Activated CD8-positive, alpha-beta memory T cell treated with anti-CD3 and anti-CD28 coated beads, Interleukin-2, amount 50 U/mL, for 1 hour (primary cell): ENCODE measurements at regions not wholly inside any gene's neighbourhood (a gene's known extent, or its start where the extent isn't known, plus 50 kb on each side); places are given as distances from the start of the nearest gene placed in this dataset.

ENCODE experiments used
- DNase-seq: peaks from one replicate; pipeline ENCODE4 v3.0.0-alpha.2; 2020; ENCODE audit errors: extremely low read depth

GRCh38 chr2:235263205-235264120 is 230.4 kb upstream of the AGAP1 start:
- no peak for DNase-seq

GRCh38 chr2:235264121-235264493 is 229.7 kb upstream of the AGAP1 start:
- no peak for DNase-seq

GRCh38 chr2:235264512-235264911 is 229.3 kb upstream of the AGAP1 start:
- DNase-seq, result no peak

- DNase-seq, result no peak
Measured at GRCh38 chr2:235265348-235265965, 228.4 kb upstream of the AGAP1 start.

- DNase-seq, result no peak
Measured at GRCh38 chr2:235267251-235267650, 226.6 kb upstream of the AGAP1 start.

GRCh38 chr2:235268535-235268934 is 225.3 kb upstream of the AGAP1 start:
- no peak for DNase-seq

- DNase-seq, result no peak
Measured at GRCh38 chr2:235270291-235270690, 223.6 kb upstream of the AGAP1 start.

GRCh38 chr2:235270956-235271355 is 222.9 kb upstream of the AGAP1 start:
- DNase-seq, result no peak

- DNase-seq, result no peak
Measured at GRCh38 chr2:235271936-235272335, 221.9 kb upstream of the AGAP1 start.

- DNase-seq, result no peak
Measured at GRCh38 chr2:235274023-235274422, 219.8 kb upstream of the AGAP1 start.

- DNase-seq, result no peak
Measured at GRCh38 chr2:235277485-235277884, 216.4 kb upstream of the AGAP1 start.

GRCh38 chr2:235278771-235279355 is 215.0 kb upstream of the AGAP1 start:
- no peak for DNase-seq

GRCh38 chr2:235279965-235280364 is 213.9 kb upstream of the AGAP1 start:
- DNase-seq, result no peak

GRCh38 chr2:235283246-235283645 is 210.6 kb upstream of the AGAP1 start:
- no peak for DNase-seq

GRCh38 chr2:235286622-235287374 is 207.0 kb upstream of the AGAP1 start:
- no peak for DNase-seq

- DNase-seq, result no peak
Measured at GRCh38 chr2:235287375-235287733, 206.5 kb upstream of the AGAP1 start.

- no peak for DNase-seq
Measured at GRCh38 chr2:235291461-235291860, 202.4 kb upstream of the AGAP1 start.

GRCh38 chr2:235293061-235293460 is 200.8 kb upstream of the AGAP1 start:
- no peak for DNase-seq

GRCh38 chr2:235295831-235296230 is 198.0 kb upstream of the AGAP1 start:
- DNase-seq, result no peak

GRCh38 chr2:235300368-235301201 is 193.3 kb upstream of the AGAP1 start:
- DNase-seq, result no peak
